IMR-90 (cell line): ENCODE measurements at regions not wholly inside any gene's neighbourhood (a gene's known extent, or its start where the extent isn't known, plus 50 kb on each side); places are given as distances from the start of the nearest gene placed in this dataset.

Experiments
- ATAC-seq: fragments of 200-7000 bp; cut with Tn5 transposase; 2 replicates; pipeline ENCODE4 v1.9.1; 2020; ENCODE audit warnings: low read depth, mild to moderate bottlenecking, moderate library complexity
- BruUV-seq: library from RNA; stranded (reverse); fragments of 400-500 nt; replicated peaks from 2 replicates; lab custom pipeline; 2021; lab: Mats Ljungman, UMichigan
- CTCF ChIA-PET: fragments of 300-600 bp; formaldehyde crosslinking; extraction: SDS; loops from one replicate; lab custom pipeline; 2021; ENCODE audit warnings: antibody characterized with exemption; lab: Yijun Ruan, JAX
- POLR2A ChIA-PET: fragments of 300-600 bp; sonication (Branson Sonifier 250); formaldehyde crosslinking; loops from one replicate; lab custom pipeline; 2022; ENCODE audit warnings: antibody characterized with exemption; ENCODE audit not compliant: unreplicated experiment; lab: Charles Lee
- DNase-seq: peaks from one replicate; pipeline ENCODE4 v3.0.0; 2013
- H2AFZ ChIP-seq: replicated peaks from 2 replicates; pipeline ENCODE3; 2013; ENCODE audit warnings: low read length, mild to moderate bottlenecking; ENCODE audit not compliant: poor library complexity
- H2AK5ac ChIP-seq: 2 replicates; pipeline ENCODE4 v1.6.1; 2013; ENCODE audit warnings: low read depth, low read length, inconsistent platforms
- H2AK9ac ChIP-seq: replicated peaks from 2 replicates; pipeline ENCODE3; 2013; ENCODE audit warnings: mild to moderate bottlenecking, low read depth, low read length, moderate library complexity; ENCODE audit not compliant: poor library complexity
- H2BK120ac ChIP-seq: 2 replicates; pipeline ENCODE4 v1.6.1; 2013; ENCODE audit warnings: low read depth, low read length, inconsistent platforms
- H2BK15ac ChIP-seq: 3 replicates; pipeline ENCODE4 v1.6.1; 2013; ENCODE audit warnings: low read depth, low read length, inconsistent platforms
- H2BK20ac ChIP-seq: 2 replicates; pipeline ENCODE4 v1.6.1; 2013; ENCODE audit warnings: low read depth, mild to moderate bottlenecking, inconsistent platforms, low read length, moderate library complexity
- H2BK5ac ChIP-seq: 2 replicates; pipeline ENCODE4 v1.6.1; 2013; ENCODE audit warnings: mild to moderate bottlenecking, low read depth, low read length, inconsistent platforms; ENCODE audit not compliant: poor library complexity, severe bottlenecking
- H3K14ac ChIP-seq: replicated peaks from 2 replicates; pipeline ENCODE4 v1.6.1; 2013; ENCODE audit warnings: low read depth, low read length, inconsistent platforms
- H3K18ac ChIP-seq: 2 replicates; pipeline ENCODE4 v1.6.1; 2013; ENCODE audit warnings: low read depth, low read length, control low read depth
- H3K23ac ChIP-seq: 2 replicates; pipeline ENCODE4 v1.6.1; 2013; ENCODE audit warnings: low read depth, low read length, inconsistent platforms
- H3K27ac ChIP-seq: 2 replicates; pipeline ENCODE4 v1.5.1; 2013; ENCODE audit warnings: mild to moderate bottlenecking, control low read depth, low read length; ENCODE audit not compliant: insufficient read depth
- H3K27me3 ChIP-seq: 2 replicates; pipeline ENCODE4 v1.6.1; 2013; ENCODE audit warnings: low read length; ENCODE audit not compliant: control insufficient read depth, insufficient read depth
- H3K36me3 ChIP-seq: 2 replicates; pipeline ENCODE4 v1.6.1; 2013; ENCODE audit warnings: low read length, mixed read lengths; ENCODE audit not compliant: control insufficient read depth, insufficient read depth
- H3K4ac ChIP-seq: 2 replicates; pipeline ENCODE4 v1.6.1; 2013; ENCODE audit warnings: low read depth, low read length, inconsistent platforms
- H3K4me1 ChIP-seq: 2 replicates; pipeline ENCODE4 v1.6.1; 2013; ENCODE audit warnings: low read length, mixed read lengths; ENCODE audit not compliant: control insufficient read depth, insufficient read depth
- H3K4me2 ChIP-seq: 2 replicates; pipeline ENCODE4 v1.6.1; 2013; ENCODE audit warnings: low read depth, mild to moderate bottlenecking, control low read depth, low read length, moderate library complexity
- H3K4me3 ChIP-seq: 2 replicates; pipeline ENCODE4 v1.5.1; 2013; ENCODE audit warnings: low read depth, mild to moderate bottlenecking, control low read depth, low read length, moderate library complexity; ENCODE audit not compliant: insufficient read depth
- H3K56ac ChIP-seq: 2 replicates; pipeline ENCODE4 v1.6.1; 2013; ENCODE audit warnings: low read length, inconsistent platforms; ENCODE audit not compliant: insufficient read depth; ENCODE audit errors: extremely low read depth
- H3K79me1 ChIP-seq, 2 experiments: 2 replicates each; pipeline ENCODE4 v1.6.1; 2013; ENCODE audit warnings: low read length in 2 of 2, inconsistent platforms in 1 of 2, low read depth in 1 of 2
- H3K9ac ChIP-seq: 2 replicates; pipeline ENCODE4 v1.6.1; 2013; ENCODE audit warnings: low read depth, low read length, control low read depth
- H3K9me1 ChIP-seq: 2 replicates; pipeline ENCODE4 v1.6.1; 2013; ENCODE audit warnings: low read length, inconsistent platforms; ENCODE audit not compliant: insufficient read depth
- H3K9me3 ChIP-seq: 2 replicates; pipeline ENCODE4 v1.6.1; 2013; ENCODE audit warnings: low read length; ENCODE audit not compliant: control insufficient read depth, insufficient read depth
- H4K20me1 ChIP-seq: 2 replicates; pipeline ENCODE4 v1.6.1; 2013; ENCODE audit warnings: low read length, inconsistent platforms; ENCODE audit not compliant: insufficient read depth
- H4K5ac ChIP-seq: 2 replicates; pipeline ENCODE4 v1.6.1; 2013; ENCODE audit warnings: mild to moderate bottlenecking, low read depth, low read length, control low read depth
- H4K8ac ChIP-seq, 2 experiments: 2 replicates each; pipeline ENCODE4 v1.6.1; 2013; ENCODE audit warnings: low read depth in 2 of 2, low read length in 2 of 2, control low read depth in 1 of 2, inconsistent platforms in 1 of 2
- H4K91ac ChIP-seq: 2 replicates; pipeline ENCODE4 v1.6.1; 2013; ENCODE audit warnings: low read depth, low read length, inconsistent platforms; ENCODE audit not compliant: insufficient read depth
- BHLHE40 ChIP-seq: fragments of 150-350 bp; IDR thresholded peaks from 2 replicates; pipeline ENCODE4 v1.6.1; 2016; ENCODE audit warnings: mild to moderate bottlenecking, low read depth, low read length
- CEBPB ChIP-seq: IDR thresholded peaks from 2 replicates; pipeline ENCODE4 v1.6.1; 2012; ENCODE audit warnings: low read depth, low read length, improper control_type of control experiment
- ELK1 ChIP-seq: fragments of 150-350 bp; IDR thresholded peaks from 2 replicates; pipeline ENCODE4 v1.6.1; 2016; ENCODE audit warnings: low read depth, mild to moderate bottlenecking, low read length, moderate library complexity, borderline replicate concordance
- FOS ChIP-seq: fragments of 150-350 bp; IDR thresholded peaks from 2 replicates; pipeline ENCODE4 v1.6.1; 2016; ENCODE audit warnings: low read depth, low read length
- MAZ ChIP-seq: IDR thresholded peaks from 2 replicates; pipeline ENCODE4 v1.6.1; 2012; ENCODE audit warnings: low read depth, mild to moderate bottlenecking, low read length, improper control_type of control experiment, moderate library complexity, borderline replicate concordance
- MXI1 ChIP-seq: IDR thresholded peaks from 2 replicates; pipeline ENCODE4 v1.6.1; 2012; ENCODE audit warnings: low read depth, mild to moderate bottlenecking, low read length, moderate library complexity, borderline replicate concordance
- NFE2L2 ChIP-seq: fragments of 150-350 bp; IDR thresholded peaks from 2 replicates; pipeline ENCODE4 v1.6.1; 2016; ENCODE audit warnings: low read depth, mild to moderate bottlenecking, low read length
- POLR2A ChIP-seq: IDR thresholded peaks from 2 replicates; pipeline ENCODE4 v1.6.1; 2012; ENCODE audit warnings: mild to moderate bottlenecking, low read depth, low read length
- RCOR1 ChIP-seq: IDR thresholded peaks from 2 replicates; pipeline ENCODE4 v1.6.1; 2012; ENCODE audit warnings: mild to moderate bottlenecking, low read length, improper control_type of control experiment; ENCODE audit not compliant: insufficient replicate concordance
- RFX5 ChIP-seq: IDR thresholded peaks from 2 replicates; pipeline ENCODE4 v1.8.0; 2012; ENCODE audit warnings: low read depth, mild to moderate bottlenecking, low read length, moderate library complexity
- USF2 ChIP-seq: fragments of 150-350 bp; IDR thresholded peaks from 2 replicates; pipeline ENCODE4 v1.6.1; 2017; ENCODE audit warnings: mild to moderate bottlenecking, antibody characterized with exemption, low read length, low read depth
- WGBS, 2 experiments: methylation state at CpG; one replicate each; pipeline versions ENCODE4 v1.1.5 to v1.1.7; 2013; ENCODE audit warnings: missing lambda C conversion rate in 2 of 2; ENCODE audit not compliant: insufficient read length in 1 of 2; ENCODE audit errors: extremely low coverage in 2 of 2; 5-methylcytosine and 5-hydroxymethylcytosine counted together
- dilution Hi-C: fragments of 300-500 bp; cut with HindIII; formaldehyde crosslinking; loops from one replicate; pipeline ENCODE4 v1.14.3; 2018; ENCODE audit warnings: low sequenced_read_pairs; ENCODE audit not compliant: unreplicated experiment
- in situ Hi-C: fragments of 300-500 bp; cut with MboI; formaldehyde crosslinking; loops from 3 replicates; pipeline ENCODE4 v1.14.3; 2019; ENCODE audit warnings: low sequenced_read_pairs, inconsistent platforms, mixed read lengths
- intact Hi-C: fragments of 100-400 bp; cut with micrococcal nuclease; formaldehyde crosslinking; loops from 2 replicates; pipeline ENCODE4 v1.10.0; 2022

GRCh38 chr5:91794455-91794854 is 411.3 kb upstream of the ARRDC3 start:
- H3K14ac ChIP-seq: no peak overlapping the region
- H3K4me3 ChIP-seq: no peak overlapping the region
- H4K5ac ChIP-seq: no peak overlapping the region
- H2AK5ac ChIP-seq: no peak overlapping the region
- no peak for DNase-seq
- no peak overlapping the region for H3K27ac ChIP-seq
- H2AFZ ChIP-seq: no peak overlapping the region
- H3K18ac ChIP-seq: no peak overlapping the region
- H3K56ac ChIP-seq: no peak overlapping the region
- POLR2A ChIA-PET: no interaction called here
- no peaks in the 10 kb centered on the region for H3K79me1 ChIP-seq
- BruUV-seq: no TSS peak
- no peak for ATAC-seq
- intact Hi-C loops (no loop called here), dilution Hi-C loops (no loop called here), in situ Hi-C loops (no loop called here)
- H3K9me1 ChIP-seq: no peaks in the 10 kb centered on the region
- TF ChIP-seq BHLHE40: no peak
- TF ChIP-seq MAZ: no peak
- TF ChIP-seq NFE2L2: no peak
- TF ChIP-seq CEBPB: no peak
- TF ChIP-seq POLR2A: no peak
- no peak for TF ChIP-seq RCOR1
- no peak for TF ChIP-seq ELK1
- no peak for TF ChIP-seq RFX5
- TF ChIP-seq MXI1: no peak
- TF ChIP-seq USF2: no peak
- no peak for TF ChIP-seq FOS
- H4K20me1 ChIP-seq: no peaks in the 10 kb centered on the region
- H4K8ac ChIP-seq: no peak overlapping the region
- H2AK9ac ChIP-seq: no peak overlapping the region
- H2BK20ac ChIP-seq: no peak overlapping the region
- no peak overlapping the region for H2BK15ac ChIP-seq
- H3K4me1 ChIP-seq: no peaks in the 10 kb centered on the region
- CTCF ChIA-PET: no interaction called here
- no peaks in the 10 kb centered on the region for H3K27me3 ChIP-seq
- no peak overlapping the region for H4K91ac ChIP-seq
- H3K23ac ChIP-seq: no peak overlapping the region
- H2BK120ac ChIP-seq: no peak overlapping the region
- no CpG with 5 or more reads among the region's 2 CpGs for WGBS, 2 experiments
- no peaks in the 10 kb centered on the region for H3K36me3 ChIP-seq
- no peak overlapping the region for H3K4me2 ChIP-seq
- no peak overlapping the region for H3K9ac ChIP-seq
- no peaks in the 10 kb centered on the region for H3K9me3 ChIP-seq
- H3K4ac ChIP-seq: no peak overlapping the region
- H2BK5ac ChIP-seq: no peak overlapping the region
